GM12878 (cell line): ENCODE measurements at regions not wholly inside any gene's neighbourhood (a gene's known extent, or its start where the extent isn't known, plus 50 kb on each side); places are given as distances from the start of the nearest gene placed in this dataset.

Experiments used
- EZH2 ChIP-seq: IDR thresholded peaks from 2 replicates; pipeline ENCODE4 v1.6.1; 2012; ENCODE audit warnings: low read depth, mild to moderate bottlenecking, control low read depth, inconsistent platforms, low read length, borderline replicate concordance; ENCODE audit not compliant: control insufficient read depth
- HDAC2 ChIP-seq: fragments of 200-600 bp; sonication (generic); IDR thresholded peaks from 2 replicates; pipeline ENCODE4 v1.6.1; 2017
- POLR2A ChIP-seq: IDR thresholded peaks from 2 replicates; pipeline ENCODE4 v1.6.1; 2011; ENCODE audit warnings: low read depth, mild to moderate bottlenecking, low read length
- POLR2AphosphoS5 ChIP-seq: IDR thresholded peaks from 2 replicates; pipeline ENCODE4 v1.6.1; 2011; ENCODE audit warnings: mild to moderate bottlenecking, low read length, inconsistent platforms
- TF ChIP-seq, protein P1 (sequence below), 3 experiments: IDR thresholded peaks in 2 of 3; conservative IDR thresholded peaks in 1 of 3; 2 replicates each; pipeline ENCODE4 v1.5.1; 2011; ENCODE audit warnings: low read depth in 3 of 3, low read length in 3 of 3, mild to moderate bottlenecking in 3 of 3, control low read depth in 2 of 3, moderate library complexity in 2 of 3, inconsistent platforms in 1 of 3, mixed read lengths in 1 of 3; ENCODE audit not compliant: control insufficient read depth in 2 of 3, insufficient read depth in 1 of 3; ENCODE audit errors: extremely low read depth in 1 of 3
- TF ChIP-seq, protein P2 (sequence below): fragments of 450-650 bp; IDR thresholded peaks from 2 replicates; pipeline ENCODE4 v1.6.1; 2017; ENCODE audit warnings: mild to moderate bottlenecking, low read depth, inconsistent platforms; ENCODE audit not compliant: poor library complexity, severe bottlenecking

DNA sequence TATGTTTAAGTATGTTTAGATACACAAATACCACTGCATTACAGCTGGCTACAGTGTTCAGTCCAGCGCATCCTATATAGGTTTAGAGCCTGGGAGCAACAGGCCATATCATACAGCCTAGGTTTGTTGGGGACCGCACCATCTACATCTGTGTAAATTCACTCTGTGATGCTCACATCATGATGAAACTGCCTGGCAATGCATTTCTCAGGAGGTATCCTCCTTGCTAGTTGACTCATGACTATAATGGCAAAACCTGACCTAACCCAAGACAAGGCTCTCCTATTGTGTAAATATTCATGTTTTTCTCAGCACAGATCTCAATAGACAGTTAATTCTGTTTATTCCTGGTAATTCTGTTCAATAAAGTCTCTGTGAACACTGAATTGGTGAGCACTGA is 240.7 kb upstream of the PFKP start:
- TF ChIP-seq, protein P1, sequence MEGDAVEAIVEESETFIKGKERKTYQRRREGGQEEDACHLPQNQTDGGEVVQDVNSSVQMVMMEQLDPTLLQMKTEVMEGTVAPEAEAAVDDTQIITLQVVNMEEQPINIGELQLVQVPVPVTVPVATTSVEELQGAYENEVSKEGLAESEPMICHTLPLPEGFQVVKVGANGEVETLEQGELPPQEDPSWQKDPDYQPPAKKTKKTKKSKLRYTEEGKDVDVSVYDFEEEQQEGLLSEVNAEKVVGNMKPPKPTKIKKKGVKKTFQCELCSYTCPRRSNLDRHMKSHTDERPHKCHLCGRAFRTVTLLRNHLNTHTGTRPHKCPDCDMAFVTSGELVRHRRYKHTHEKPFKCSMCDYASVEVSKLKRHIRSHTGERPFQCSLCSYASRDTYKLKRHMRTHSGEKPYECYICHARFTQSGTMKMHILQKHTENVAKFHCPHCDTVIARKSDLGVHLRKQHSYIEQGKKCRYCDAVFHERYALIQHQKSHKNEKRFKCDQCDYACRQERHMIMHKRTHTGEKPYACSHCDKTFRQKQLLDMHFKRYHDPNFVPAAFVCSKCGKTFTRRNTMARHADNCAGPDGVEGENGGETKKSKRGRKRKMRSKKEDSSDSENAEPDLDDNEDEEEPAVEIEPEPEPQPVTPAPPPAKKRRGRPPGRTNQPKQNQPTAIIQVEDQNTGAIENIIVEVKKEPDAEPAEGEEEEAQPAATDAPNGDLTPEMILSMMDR (IDR thresholded peaks at IDR 0.05 in 2 of 3, conservative IDR thresholded peaks at IDR 0.05 in 1 of 3; ENCODE audit: control insufficient read depth in 2 of 3, extremely low read depth in 1 of 3, insufficient read depth in 1 of 3, low read depth in 3 of 3, low read length in 3 of 3): no peak
- TF ChIP-seq, protein P2, sequence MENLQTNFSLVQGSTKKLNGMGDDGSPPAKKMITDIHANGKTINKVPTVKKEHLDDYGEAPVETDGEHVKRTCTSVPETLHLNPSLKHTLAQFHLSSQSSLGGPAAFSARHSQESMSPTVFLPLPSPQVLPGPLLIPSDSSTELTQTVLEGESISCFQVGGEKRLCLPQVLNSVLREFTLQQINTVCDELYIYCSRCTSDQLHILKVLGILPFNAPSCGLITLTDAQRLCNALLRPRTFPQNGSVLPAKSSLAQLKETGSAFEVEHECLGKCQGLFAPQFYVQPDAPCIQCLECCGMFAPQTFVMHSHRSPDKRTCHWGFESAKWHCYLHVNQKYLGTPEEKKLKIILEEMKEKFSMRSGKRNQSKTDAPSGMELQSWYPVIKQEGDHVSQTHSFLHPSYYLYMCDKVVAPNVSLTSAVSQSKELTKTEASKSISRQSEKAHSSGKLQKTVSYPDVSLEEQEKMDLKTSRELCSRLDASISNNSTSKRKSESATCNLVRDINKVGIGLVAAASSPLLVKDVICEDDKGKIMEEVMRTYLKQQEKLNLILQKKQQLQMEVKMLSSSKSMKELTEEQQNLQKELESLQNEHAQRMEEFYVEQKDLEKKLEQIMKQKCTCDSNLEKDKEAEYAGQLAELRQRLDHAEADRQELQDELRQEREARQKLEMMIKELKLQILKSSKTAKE: no peak
- TF ChIP-seq POLR2A: no peak
- no peak for TF ChIP-seq HDAC2
- no peak for TF ChIP-seq EZH2
- TF ChIP-seq POLR2AphosphoS5: no peak
